ENCODE measurements at regions not wholly inside any gene's neighbourhood (a gene's known extent, or its start where the extent isn't known, plus 50 kb on each side); places are given as distances from the start of the nearest gene placed in this dataset.

GRCh38 chr21:37967036-37967435 lies 50.8 kb upstream of the KCNJ6 start:
- DNase-seq (ENCODE audit: insufficient read length, low spot score): no peak
- TF ChIP-seq CTCF (IDR thresholded peaks at IDR 0.05; ENCODE audit: insufficient read depth, missing control alignments): no peak
- FAIRE-seq: no peak

GRCh38 chr21:37968744-37969143 lies 52.5 kb upstream of the KCNJ6 start:
- TF ChIP-seq CTCF (IDR thresholded peaks at IDR 0.05; ENCODE audit: insufficient read depth, missing control alignments): no peak
- DNase-seq (ENCODE audit: insufficient read length, low spot score): no peak
- no peak for FAIRE-seq

- no peak for DNase-seq (ENCODE audit: insufficient read length, low spot score)
- no peak for FAIRE-seq
- no peak for TF ChIP-seq CTCF (IDR thresholded peaks at IDR 0.05; ENCODE audit: insufficient read depth, missing control alignments)
These were observed 54.3 kb upstream of the KCNJ6 start for GRCh38 chr21:37970548-37970947.

GRCh38 chr21:37971390-37971950 lies 55.2 kb upstream of the KCNJ6 start:
- FAIRE-seq (no peak), DNase-seq (ENCODE audit: insufficient read length, low spot score) (no peak)
- TF ChIP-seq CTCF (IDR thresholded peaks at IDR 0.05; ENCODE audit: insufficient read depth, missing control alignments): no peak

- no peak for TF ChIP-seq CTCF (IDR thresholded peaks at IDR 0.05; ENCODE audit: insufficient read depth, missing control alignments)
- FAIRE-seq (no peak), DNase-seq (ENCODE audit: insufficient read length, low spot score) (no peak)
These were observed 57.8 kb upstream of the KCNJ6 start for GRCh38 chr21:37974081-37974480.

GRCh38 chr21:37982496-37983318 lies 66.5 kb upstream of the KCNJ6 start:
- FAIRE-seq (no peak), DNase-seq (ENCODE audit: insufficient read length, low spot score) (no peak)
- no peak for TF ChIP-seq CTCF (IDR thresholded peaks at IDR 0.05; ENCODE audit: insufficient read depth, missing control alignments)
